ENCODE measurements at regions not wholly inside any gene's neighbourhood (a gene's known extent, or its start where the extent isn't known, plus 50 kb on each side); places are given as distances from the start of the nearest gene placed in this dataset.
"Not testable (repeated sequence)": the region's sequence is repeated elsewhere in the genome, so short reads cannot be mapped to it uniquely, and the experiment has no call there.

- H3K27ac ChIP-seq (ENCODE audit: low read depth, low read length), result no peak overlapping the region
- no peaks in the 10 kb centered on the region for H3K36me3 ChIP-seq (ENCODE audit: control insufficient read depth in 1 of 2, insufficient read depth in 2 of 2, low read length in 2 of 2)
- H3K9me3 ChIP-seq (ENCODE audit: control insufficient read depth in 1 of 2, low read length in 2 of 2), result no peaks in the 10 kb centered on the region
- H3K4me3 ChIP-seq (ENCODE audit: low read depth in 1 of 2, low read length in 2 of 2), result no peak overlapping the region
- no peaks in the 10 kb centered on the region for H3K27me3 ChIP-seq (ENCODE audit: control insufficient read depth in 1 of 2, insufficient read depth in 2 of 2, low read length in 2 of 2)
- no peak overlapping the region for H3K9ac ChIP-seq (ENCODE audit: low read depth in 1 of 2, low read length in 2 of 2)
- H3K4me1 ChIP-seq (ENCODE audit: control insufficient read depth in 1 of 2, insufficient read depth in 2 of 2, low read length in 2 of 2), result peaks cover 11 to 15% of the 10 kb centered on the region in 2 donors
Observed at GRCh38 chr6:14384175-14384949, 266.8 kb downstream of the CD83 start.

- Histone ChIP-seq H3K9me3 (ENCODE audit: control insufficient read depth in 1 of 2, low read length in 2 of 2) (no peaks in the 10 kb centered on the region), H3K27me3 (ENCODE audit: control insufficient read depth in 1 of 2, insufficient read depth in 2 of 2, low read length in 2 of 2) (no peaks in the 10 kb centered on the region), H3K36me3 (ENCODE audit: control insufficient read depth in 1 of 2, insufficient read depth in 2 of 2, low read length in 2 of 2) (no peaks in the 10 kb centered on the region), H3K27ac (ENCODE audit: low read depth, low read length) (no peak overlapping the region), H3K4me1 (ENCODE audit: control insufficient read depth in 1 of 2, insufficient read depth in 2 of 2, low read length in 2 of 2) (peaks cover 11 to 15% of the 10 kb centered on the region in 2 donors), H3K9ac (ENCODE audit: low read depth in 1 of 2, low read length in 2 of 2) (no peak overlapping the region), H3K4me3 (ENCODE audit: low read depth in 1 of 2, low read length in 2 of 2) (no peak overlapping the region)
Observed at GRCh38 chr6:14386263-14386662, 268.7 kb downstream of the CD83 start.

GRCh38 chr6:14386668-14387067 is 269.1 kb downstream of the CD83 start:
- Histone ChIP-seq H3K27ac (ENCODE audit: low read depth, low read length) (no peak overlapping the region), H3K9me3 (ENCODE audit: control insufficient read depth in 1 of 2, low read length in 2 of 2) (no peaks in the 10 kb centered on the region)

GRCh38 chr6:14388371-14388770 is 270.8 kb downstream of the CD83 start:
- H3K4me3 ChIP-seq (ENCODE audit: low read depth in 1 of 2, low read length in 2 of 2), result no peak overlapping the region
- no peaks in the 10 kb centered on the region for H3K27me3 ChIP-seq (ENCODE audit: control insufficient read depth in 1 of 2, insufficient read depth in 2 of 2, low read length in 2 of 2)
- no peaks in the 10 kb centered on the region for H3K36me3 ChIP-seq (ENCODE audit: control insufficient read depth in 1 of 2, insufficient read depth in 2 of 2, low read length in 2 of 2)
- H3K27ac ChIP-seq (ENCODE audit: low read depth, low read length), result no peak overlapping the region
- H3K9ac ChIP-seq (ENCODE audit: low read depth in 1 of 2, low read length in 2 of 2), result no peak overlapping the region
- H3K4me1 ChIP-seq (ENCODE audit: control insufficient read depth in 1 of 2, insufficient read depth in 2 of 2, low read length in 2 of 2), result peaks cover 11 to 13% of the 10 kb centered on the region in 2 donors
- H3K9me3 ChIP-seq (ENCODE audit: control insufficient read depth in 1 of 2, low read length in 2 of 2), result no peaks in the 10 kb centered on the region

More at GRCh38 chr6:14386668-14387067, 269.1 kb downstream of the CD83 start:
- H3K4me1 ChIP-seq (ENCODE audit: control insufficient read depth in 1 of 2, insufficient read depth in 2 of 2, low read length in 2 of 2), result peaks cover 11 to 15% of the 10 kb centered on the region in 2 donors
- no peak overlapping the region for H3K4me3 ChIP-seq (ENCODE audit: low read depth in 1 of 2, low read length in 2 of 2)
- no peaks in the 10 kb centered on the region for H3K36me3 ChIP-seq (ENCODE audit: control insufficient read depth in 1 of 2, insufficient read depth in 2 of 2, low read length in 2 of 2)
- H3K9ac ChIP-seq (ENCODE audit: low read depth in 1 of 2, low read length in 2 of 2), result no peak overlapping the region
- no peaks in the 10 kb centered on the region for H3K27me3 ChIP-seq (ENCODE audit: control insufficient read depth in 1 of 2, insufficient read depth in 2 of 2, low read length in 2 of 2)

- H3K27ac ChIP-seq (ENCODE audit: low read depth, low read length); H3K27me3 ChIP-seq (ENCODE audit: control insufficient read depth in 1 of 2, insufficient read depth in 2 of 2, low read length in 2 of 2); H3K4me3 ChIP-seq (ENCODE audit: low read depth in 1 of 2, low read length in 2 of 2); H3K4me1 ChIP-seq (ENCODE audit: control insufficient read depth in 1 of 2, insufficient read depth in 2 of 2, low read length in 2 of 2); H3K36me3 ChIP-seq (ENCODE audit: control insufficient read depth in 1 of 2, insufficient read depth in 2 of 2, low read length in 2 of 2); H3K9ac ChIP-seq (ENCODE audit: low read depth in 1 of 2, low read length in 2 of 2); H3K9me3 ChIP-seq (ENCODE audit: control insufficient read depth in 1 of 2, low read length in 2 of 2): not testable (repeated sequence)
Observed at GRCh38 chr6:14389776-14390175, 272.2 kb downstream of the CD83 start.

- Histone ChIP-seq H3K9me3 (ENCODE audit: control insufficient read depth in 1 of 2, low read length in 2 of 2) (no peaks in the 10 kb centered on the region), H3K27me3 (ENCODE audit: control insufficient read depth in 1 of 2, insufficient read depth in 2 of 2, low read length in 2 of 2) (no peaks in the 10 kb centered on the region), H3K4me3 (ENCODE audit: low read depth in 1 of 2, low read length in 2 of 2) (no peak overlapping the region), H3K4me1 (ENCODE audit: control insufficient read depth in 1 of 2, insufficient read depth in 2 of 2, low read length in 2 of 2) (no peaks in the 10 kb centered on the region), H3K27ac (ENCODE audit: low read depth, low read length) (no peak overlapping the region), H3K9ac (ENCODE audit: low read depth in 1 of 2, low read length in 2 of 2) (no peak overlapping the region), H3K36me3 (ENCODE audit: control insufficient read depth in 1 of 2, insufficient read depth in 2 of 2, low read length in 2 of 2) (no peaks in the 10 kb centered on the region)
Observed at GRCh38 chr6:14390805-14391204, 273.2 kb downstream of the CD83 start.

- Histone ChIP-seq H3K9me3 (ENCODE audit: control insufficient read depth in 1 of 2, low read length in 2 of 2) (no peaks in the 10 kb centered on the region), H3K4me1 (ENCODE audit: control insufficient read depth in 1 of 2, insufficient read depth in 2 of 2, low read length in 2 of 2) (no peaks in the 10 kb centered on the region), H3K9ac (ENCODE audit: low read depth in 1 of 2, low read length in 2 of 2) (no peak overlapping the region), H3K36me3 (ENCODE audit: control insufficient read depth in 1 of 2, insufficient read depth in 2 of 2, low read length in 2 of 2) (no peaks in the 10 kb centered on the region), H3K27me3 (ENCODE audit: control insufficient read depth in 1 of 2, insufficient read depth in 2 of 2, low read length in 2 of 2) (no peaks in the 10 kb centered on the region), H3K27ac (ENCODE audit: low read depth, low read length) (no peak overlapping the region), H3K4me3 (ENCODE audit: low read depth in 1 of 2, low read length in 2 of 2) (no peak overlapping the region)
Observed at GRCh38 chr6:14393910-14394309, 276.3 kb downstream of the CD83 start.

- Histone ChIP-seq H3K9me3 (ENCODE audit: control insufficient read depth in 1 of 2, low read length in 2 of 2) (no peaks in the 10 kb centered on the region), H3K9ac (ENCODE audit: low read depth in 1 of 2, low read length in 2 of 2) (no peak overlapping the region), H3K4me1 (ENCODE audit: control insufficient read depth in 1 of 2, insufficient read depth in 2 of 2, low read length in 2 of 2) (no peaks in the 10 kb centered on the region), H3K4me3 (ENCODE audit: low read depth in 1 of 2, low read length in 2 of 2) (no peak overlapping the region), H3K27ac (ENCODE audit: low read depth, low read length) (no peak overlapping the region), H3K36me3 (ENCODE audit: control insufficient read depth in 1 of 2, insufficient read depth in 2 of 2, low read length in 2 of 2) (no peaks in the 10 kb centered on the region), H3K27me3 (ENCODE audit: control insufficient read depth in 1 of 2, insufficient read depth in 2 of 2, low read length in 2 of 2) (no peaks in the 10 kb centered on the region)
Observed at GRCh38 chr6:14396392-14396791, 278.8 kb downstream of the CD83 start.

GRCh38 chr6:14396826-14397517 is 279.4 kb downstream of the CD83 start:
- Histone ChIP-seq H3K27ac (ENCODE audit: low read depth, low read length) (no peak overlapping the region), H3K36me3 (ENCODE audit: control insufficient read depth in 1 of 2, insufficient read depth in 2 of 2, low read length in 2 of 2) (no peaks in the 10 kb centered on the region), H3K9me3 (ENCODE audit: control insufficient read depth in 1 of 2, low read length in 2 of 2) (no peaks in the 10 kb centered on the region), H3K4me1 (ENCODE audit: control insufficient read depth in 1 of 2, insufficient read depth in 2 of 2, low read length in 2 of 2) (no peaks in the 10 kb centered on the region), H3K9ac (ENCODE audit: low read depth in 1 of 2, low read length in 2 of 2) (no peak overlapping the region), H3K4me3 (ENCODE audit: low read depth in 1 of 2, low read length in 2 of 2) (no peak overlapping the region), H3K27me3 (ENCODE audit: control insufficient read depth in 1 of 2, insufficient read depth in 2 of 2, low read length in 2 of 2) (no peaks in the 10 kb centered on the region)

GRCh38 chr6:14397518-14397901 is 279.9 kb downstream of the CD83 start:
- Histone ChIP-seq H3K27ac (ENCODE audit: low read depth, low read length) (no peak overlapping the region), H3K27me3 (ENCODE audit: control insufficient read depth in 1 of 2, insufficient read depth in 2 of 2, low read length in 2 of 2) (no peaks in the 10 kb centered on the region), H3K36me3 (ENCODE audit: control insufficient read depth in 1 of 2, insufficient read depth in 2 of 2, low read length in 2 of 2) (no peaks in the 10 kb centered on the region), H3K4me3 (ENCODE audit: low read depth in 1 of 2, low read length in 2 of 2) (no peak overlapping the region), H3K9ac (ENCODE audit: low read depth in 1 of 2, low read length in 2 of 2) (no peak overlapping the region), H3K4me1 (ENCODE audit: control insufficient read depth in 1 of 2, insufficient read depth in 2 of 2, low read length in 2 of 2) (no peaks in the 10 kb centered on the region), H3K9me3 (ENCODE audit: control insufficient read depth in 1 of 2, low read length in 2 of 2) (no peaks in the 10 kb centered on the region)
